Smooth muscle cell (in vitro differentiated cells): ENCODE measurements at regions not wholly inside any gene's neighbourhood (a gene's known extent, or its start where the extent isn't known, plus 50 kb on each side); places are given as distances from the start of the nearest gene placed in this dataset.

Source experiments
- DNase-seq: peaks from one replicate; lab custom pipeline; 2025; ENCODE audit not compliant: unreplicated experiment; lab: John Stamatoyannopoulos, UW
- H2AFZ ChIP-seq: fragments of 200-600 bp; sonication (generic); 2 replicates; pipeline ENCODE4 v1.6.0; 2016; ENCODE audit warnings: antibody characterized with exemption, low read depth, mild to moderate bottlenecking
- H3F3A ChIP-seq: fragments of 200-600 bp; sonication (generic); 2 replicates; pipeline ENCODE4 v1.6.0; 2017; ENCODE audit warnings: antibody characterized with exemption, low read depth
- H3K27ac ChIP-seq: fragments of 200-600 bp; sonication (generic); 2 replicates; pipeline ENCODE4 v1.5.1; 2016; ENCODE audit warnings: low read depth, mild to moderate bottlenecking
- H3K27me3 ChIP-seq: fragments of 200-600 bp; sonication (generic); 2 replicates; pipeline ENCODE4 v1.6.1; 2016; ENCODE audit warnings: low read depth, mild to moderate bottlenecking
- H3K36me3 ChIP-seq: fragments of 200-600 bp; sonication (generic); 2 replicates; pipeline ENCODE4 v1.5.1; 2016; ENCODE audit warnings: low read depth
- H3K4me1 ChIP-seq: fragments of 200-600 bp; sonication (generic); 2 replicates; pipeline ENCODE4 v1.5.1; 2016; ENCODE audit warnings: low read depth
- H3K4me2 ChIP-seq: fragments of 200-600 bp; sonication (generic); 2 replicates; pipeline ENCODE4 v1.6.0; 2016; ENCODE audit warnings: mild to moderate bottlenecking
- H3K4me3 ChIP-seq: fragments of 200-600 bp; sonication (generic); 2 replicates; pipeline ENCODE4 v1.5.1; 2016; ENCODE audit warnings: mild to moderate bottlenecking
- H3K79me2 ChIP-seq: fragments of 200-600 bp; sonication (generic); 2 replicates; pipeline ENCODE4 v1.6.0; 2016; ENCODE audit warnings: low read depth, mild to moderate bottlenecking
- H3K9ac ChIP-seq: fragments of 200-600 bp; sonication (generic); 2 replicates; pipeline ENCODE4 v1.6.0; 2016; ENCODE audit warnings: low read depth
- H3K9me3 ChIP-seq: fragments of 200-600 bp; sonication (generic); replicated peaks from 2 replicates; pipeline ENCODE4 v1.5.1; 2016; ENCODE audit warnings: low read depth
- H4K20me1 ChIP-seq: fragments of 200-600 bp; sonication (generic); 2 replicates; pipeline ENCODE4 v1.6.0; 2016; ENCODE audit warnings: low read depth
- WGBS: methylation state at CpG from one replicate; pipeline ENCODE4 v1.1.7; 2016; ENCODE audit warnings: low lambda C conversion rate; 5-methylcytosine and 5-hydroxymethylcytosine counted together
- TF ChIP-seq, protein P1 (sequence below): fragments of 200-600 bp; sonication (generic); IDR thresholded peaks from 2 replicates; pipeline ENCODE4 v1.5.1; 2017; ENCODE audit warnings: borderline replicate concordance, mild to moderate bottlenecking, antibody characterized with exemption; ENCODE audit not compliant: insufficient read depth, poor library complexity, severe bottlenecking

DNA sequence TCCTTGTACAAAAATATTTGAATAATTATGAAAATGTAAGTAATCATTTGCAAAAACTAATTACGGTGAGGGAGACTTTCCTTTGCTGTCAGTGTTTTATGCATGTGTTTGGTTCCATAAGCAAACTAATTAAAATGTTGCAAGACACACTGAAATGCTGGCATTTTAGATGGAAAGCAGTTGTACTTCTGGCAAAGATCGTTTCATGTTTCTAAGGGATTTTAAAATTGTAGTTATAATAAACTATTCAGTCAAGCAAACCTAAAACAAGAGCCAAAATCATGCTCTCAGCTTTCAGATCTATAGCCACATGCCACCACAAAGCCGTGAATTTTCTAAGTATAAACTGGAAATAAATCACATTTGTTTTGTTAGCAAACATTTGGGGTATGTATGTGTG, 240.1 kb upstream of the ZNF385D start:
- H3F3A ChIP-seq, result no peaks in the 10 kb centered on the region
- TF ChIP-seq, protein P1, sequence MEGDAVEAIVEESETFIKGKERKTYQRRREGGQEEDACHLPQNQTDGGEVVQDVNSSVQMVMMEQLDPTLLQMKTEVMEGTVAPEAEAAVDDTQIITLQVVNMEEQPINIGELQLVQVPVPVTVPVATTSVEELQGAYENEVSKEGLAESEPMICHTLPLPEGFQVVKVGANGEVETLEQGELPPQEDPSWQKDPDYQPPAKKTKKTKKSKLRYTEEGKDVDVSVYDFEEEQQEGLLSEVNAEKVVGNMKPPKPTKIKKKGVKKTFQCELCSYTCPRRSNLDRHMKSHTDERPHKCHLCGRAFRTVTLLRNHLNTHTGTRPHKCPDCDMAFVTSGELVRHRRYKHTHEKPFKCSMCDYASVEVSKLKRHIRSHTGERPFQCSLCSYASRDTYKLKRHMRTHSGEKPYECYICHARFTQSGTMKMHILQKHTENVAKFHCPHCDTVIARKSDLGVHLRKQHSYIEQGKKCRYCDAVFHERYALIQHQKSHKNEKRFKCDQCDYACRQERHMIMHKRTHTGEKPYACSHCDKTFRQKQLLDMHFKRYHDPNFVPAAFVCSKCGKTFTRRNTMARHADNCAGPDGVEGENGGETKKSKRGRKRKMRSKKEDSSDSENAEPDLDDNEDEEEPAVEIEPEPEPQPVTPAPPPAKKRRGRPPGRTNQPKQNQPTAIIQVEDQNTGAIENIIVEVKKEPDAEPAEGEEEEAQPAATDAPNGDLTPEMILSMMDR, result no peak
- no peaks in the 10 kb centered on the region for H3K4me1 ChIP-seq
- no peak overlapping the region for H3K9ac ChIP-seq
- no peak overlapping the region for H3K27ac ChIP-seq
- no peaks in the 10 kb centered on the region for H3K36me3 ChIP-seq
- no peak overlapping the region for H2AFZ ChIP-seq
- H3K4me3 ChIP-seq, result no peak overlapping the region
- H3K4me2 ChIP-seq, result no peak overlapping the region
- H3K79me2 ChIP-seq, result no peaks in the 10 kb centered on the region
- H4K20me1 ChIP-seq, result no peaks in the 10 kb centered on the region
- DNase-seq, result no peak
- WGBS, result 91% methylated on average over 3 of the region's 3 CpGs
- H3K27me3 ChIP-seq, result no peaks in the 10 kb centered on the region
- no peaks in the 10 kb centered on the region for H3K9me3 ChIP-seq

DNA sequence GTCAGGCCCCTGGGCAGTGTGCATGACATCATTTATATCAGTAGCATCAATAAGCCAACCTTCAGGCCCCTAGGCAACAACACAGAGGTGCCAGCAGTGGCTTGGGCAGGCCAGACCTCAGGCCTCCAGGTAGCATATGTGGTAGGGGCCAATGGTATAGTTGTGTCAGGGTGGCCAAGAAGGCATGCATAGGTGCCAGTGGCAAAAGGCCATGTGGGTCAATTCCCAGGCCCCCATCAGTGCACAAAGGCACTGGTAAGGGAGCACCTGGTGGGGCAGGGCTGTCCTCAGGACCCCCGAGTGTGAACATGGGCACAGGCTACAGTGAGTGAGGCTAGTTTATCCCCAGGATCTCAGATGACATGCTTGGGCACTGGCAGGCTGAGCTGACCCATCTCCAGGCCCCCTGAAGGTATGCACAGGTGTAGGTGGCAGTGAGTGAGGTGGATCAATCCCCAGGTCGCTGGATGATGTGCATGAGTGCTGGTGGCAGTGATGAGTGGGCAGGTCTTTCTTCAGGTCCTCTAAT, 244.1 kb upstream of the ZNF385D start:
- no peaks in the 10 kb centered on the region for H3K4me1 ChIP-seq
- no peaks in the 10 kb centered on the region for H3K27me3 ChIP-seq
- 60% methylated on average over 2 of the region's 2 CpGs for WGBS
- no peak for DNase-seq
- TF ChIP-seq, protein P1, result no peak
- no peak overlapping the region for H3K9ac ChIP-seq
- no peaks in the 10 kb centered on the region for H3K9me3 ChIP-seq
- H3K79me2 ChIP-seq, result no peaks in the 10 kb centered on the region
- H3F3A ChIP-seq, result no peaks in the 10 kb centered on the region
- H3K4me3 ChIP-seq, result no peak overlapping the region
- H4K20me1 ChIP-seq, result no peaks in the 10 kb centered on the region
- no peak overlapping the region for H2AFZ ChIP-seq
- no peak overlapping the region for H3K27ac ChIP-seq
- no peaks in the 10 kb centered on the region for H3K36me3 ChIP-seq
- no peak overlapping the region for H3K4me2 ChIP-seq

GRCh38 chr3:22007368-22007767, 256.4 kb upstream of the ZNF385D start:
- no peak overlapping the region for H3K9ac ChIP-seq
- H3F3A ChIP-seq, result no peaks in the 10 kb centered on the region
- no peaks in the 10 kb centered on the region for H3K4me1 ChIP-seq
- no peaks in the 10 kb centered on the region for H3K36me3 ChIP-seq
- H2AFZ ChIP-seq, result no peak overlapping the region
- H3K4me2 ChIP-seq, result no peak overlapping the region
- no peak overlapping the region for H3K27ac ChIP-seq
- WGBS, result 93% methylated on average over 2 of the region's 2 CpGs
- TF ChIP-seq, protein P1, result no peak
- no peaks in the 10 kb centered on the region for H4K20me1 ChIP-seq
- no peaks in the 10 kb centered on the region for H3K27me3 ChIP-seq
- H3K9me3 ChIP-seq, result no peaks in the 10 kb centered on the region
- no peak for DNase-seq
- H3K79me2 ChIP-seq, result no peaks in the 10 kb centered on the region
- no peak overlapping the region for H3K4me3 ChIP-seq

DNA sequence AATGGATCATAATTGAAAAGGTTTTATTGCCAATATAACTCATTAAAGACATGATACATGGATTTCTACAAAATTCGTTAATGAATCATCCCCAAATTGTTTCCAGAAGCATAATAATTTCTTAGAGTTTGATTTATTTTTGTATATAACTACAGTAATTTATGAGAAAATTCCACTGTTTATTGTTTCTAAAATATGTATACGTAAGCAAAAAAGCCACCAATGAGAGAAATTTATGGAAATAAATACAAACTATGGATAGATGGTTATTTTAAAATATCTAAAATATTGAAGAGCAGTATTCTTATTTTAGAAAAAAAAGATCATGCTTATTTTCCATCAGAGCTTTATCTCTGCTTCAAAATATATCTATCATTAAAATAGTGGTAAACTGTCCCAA, 260.0 kb upstream of the ZNF385D start:
- TF ChIP-seq, protein P1, result no peak
- H3K9ac ChIP-seq, result no peak overlapping the region
- DNase-seq, result no peak
- H3K27me3 ChIP-seq, result peaks cover 11% of the 10 kb centered on the region
- no peak overlapping the region for H3K27ac ChIP-seq
- no peak overlapping the region for H3K4me2 ChIP-seq
- H3K9me3 ChIP-seq, result no peaks in the 10 kb centered on the region
- H3F3A ChIP-seq, result no peaks in the 10 kb centered on the region
- no peaks in the 10 kb centered on the region for H4K20me1 ChIP-seq
- H3K36me3 ChIP-seq, result no peaks in the 10 kb centered on the region
- H3K4me1 ChIP-seq, result peaks cover 6% of the 10 kb centered on the region
- 91% methylated on average over 2 of the region's 2 CpGs for WGBS
- H3K79me2 ChIP-seq, result no peaks in the 10 kb centered on the region
- no peak overlapping the region for H2AFZ ChIP-seq
- no peak overlapping the region for H3K4me3 ChIP-seq
